Ramos (cell line): ENCODE measurements at regions not wholly inside any gene's neighbourhood (a gene's known extent, or its start where the extent isn't known, plus 50 kb on each side); places are given as distances from the start of the nearest gene placed in this dataset.
"Not testable (repeated sequence)": the region's sequence is repeated elsewhere in the genome, so short reads cannot be mapped to it uniquely, and the experiment has no call there.

Source experiments
- in situ Hi-C: fragments of 300-500 bp; cut with MboI; formaldehyde crosslinking; loops from one replicate; pipeline ENCODE4 v1.14.3; 2022; ENCODE audit warnings: low sequenced_read_pairs; ENCODE audit not compliant: unreplicated experiment

- in situ Hi-C loops: no loop called here
Observed at GRCh38 chr5:68682400-68683160, 411.2 kb upstream of the SLC30A5 start.

- in situ Hi-C loops: no loop called here
Observed at GRCh38 chr5:68683632-68684036, 410.2 kb upstream of the SLC30A5 start.

- in situ Hi-C loops: no loop called here
Observed at GRCh38 chr5:68685863-68686262, 408.0 kb upstream of the SLC30A5 start.

GRCh38 chr5:68688547-68688946, 405.3 kb upstream of the SLC30A5 start:
- in situ Hi-C loops: no loop called here

DNA sequence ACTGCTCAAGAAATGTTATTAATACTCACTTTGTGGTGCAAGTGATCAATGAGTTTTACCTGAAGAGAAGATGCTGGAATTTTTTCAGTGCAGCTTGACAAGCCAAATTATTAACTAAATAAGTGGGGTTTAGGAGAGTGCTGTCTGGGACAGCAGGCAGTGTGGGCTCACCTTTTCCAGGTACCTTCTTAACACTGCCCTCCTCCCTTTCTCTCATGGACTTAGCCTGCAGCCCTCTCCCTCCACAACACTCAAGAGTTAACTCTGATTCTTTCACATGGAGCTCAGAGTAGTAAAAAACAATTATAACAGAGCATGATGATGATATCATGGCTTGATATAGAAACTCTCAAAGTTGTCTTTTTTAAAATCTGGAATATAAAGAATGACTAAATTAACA, 404.8 kb upstream of the SLC30A5 start:
- in situ Hi-C loops: no loop called here

DNA sequence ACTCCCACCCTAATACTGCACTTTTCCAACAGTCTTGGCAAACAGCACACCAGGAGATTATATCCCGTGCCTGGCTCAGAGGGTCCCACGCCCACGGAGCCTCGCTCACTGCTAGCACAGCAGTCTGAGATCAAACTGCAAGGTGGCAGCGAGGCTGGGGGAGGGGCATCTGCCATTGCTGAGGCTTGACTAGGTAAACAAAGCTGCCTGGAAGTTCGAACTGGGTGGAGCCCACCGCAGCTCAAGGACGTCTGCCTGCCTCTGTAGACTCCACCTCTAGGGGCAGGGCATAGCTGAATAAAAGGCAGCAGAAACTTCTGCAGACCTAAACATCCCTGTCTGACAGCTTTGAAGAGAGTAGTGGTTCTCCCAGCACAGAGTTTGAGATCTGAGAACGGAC, 401.9 kb upstream of the SLC30A5 start:
- in situ Hi-C loops: not testable (repeated sequence)

DNA sequence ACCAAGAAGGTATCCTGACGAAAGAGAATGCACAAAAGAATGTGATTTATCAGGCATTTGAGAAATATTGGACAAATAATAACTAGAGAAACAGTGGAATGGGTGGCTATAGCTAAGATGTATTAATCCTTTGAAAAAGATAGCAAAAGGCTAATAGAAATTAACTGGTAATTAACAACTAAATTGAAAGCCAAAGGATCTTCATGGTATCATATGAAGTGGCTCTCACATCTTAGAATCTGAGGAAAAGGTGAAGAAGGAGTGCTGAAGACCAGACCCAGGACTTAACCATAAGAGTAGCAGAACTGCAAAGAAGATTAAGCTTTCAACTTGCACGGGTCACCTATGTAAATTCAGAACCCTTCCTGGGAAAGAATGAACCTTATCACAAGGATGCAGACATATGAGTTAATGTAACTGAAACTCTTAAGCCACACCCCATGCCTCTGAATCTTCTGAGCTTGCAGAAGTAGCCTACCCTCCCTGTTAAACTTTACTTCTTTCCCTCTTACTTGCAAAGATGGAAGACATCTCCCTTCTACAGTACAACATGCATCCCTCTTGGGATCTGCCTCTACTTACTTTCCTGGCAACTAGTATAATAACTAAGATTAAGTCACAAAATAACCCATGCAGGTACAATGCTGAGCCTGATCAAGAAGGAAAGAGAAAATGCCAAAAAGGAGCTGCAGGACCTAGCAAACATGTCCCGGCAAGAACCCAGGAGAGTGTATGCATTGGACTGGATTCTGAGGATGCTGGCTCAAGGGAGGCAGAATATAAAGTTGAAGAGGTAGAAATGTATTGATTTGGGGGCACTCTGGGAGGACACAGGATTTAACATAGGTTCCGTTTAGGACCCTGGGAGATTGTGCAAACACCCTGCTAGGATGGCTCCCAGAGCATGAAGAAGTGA, 395.5 kb upstream of the SLC30A5 start:
- in situ Hi-C loops: no loop called here

DNA sequence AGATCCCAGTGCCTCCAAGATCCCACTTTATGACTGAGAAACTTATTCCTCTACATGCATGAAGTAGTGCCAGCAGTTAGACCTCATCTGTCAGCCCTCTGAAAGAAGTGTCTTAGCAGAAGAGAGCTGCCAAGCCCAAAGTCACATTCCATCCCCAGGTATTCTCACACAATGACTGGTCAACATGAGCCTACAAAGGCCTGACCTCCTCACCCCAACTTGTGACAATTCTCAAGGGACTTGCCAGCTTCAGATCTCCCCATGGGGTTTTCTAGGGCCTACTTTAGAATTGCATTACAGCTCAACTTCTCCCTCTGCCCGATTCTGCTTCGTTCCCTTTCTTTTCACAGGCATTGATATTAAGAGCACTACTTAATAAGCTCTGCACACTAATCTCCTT, 393.8 kb upstream of the SLC30A5 start:
- in situ Hi-C loops: no loop called here

- in situ Hi-C loops: no loop called here
Observed at GRCh38 chr5:68707575-68707974, 386.2 kb upstream of the SLC30A5 start.

GRCh38 chr5:68708156-68708841, 385.5 kb upstream of the SLC30A5 start:
- in situ Hi-C loops: no loop called here

DNA sequence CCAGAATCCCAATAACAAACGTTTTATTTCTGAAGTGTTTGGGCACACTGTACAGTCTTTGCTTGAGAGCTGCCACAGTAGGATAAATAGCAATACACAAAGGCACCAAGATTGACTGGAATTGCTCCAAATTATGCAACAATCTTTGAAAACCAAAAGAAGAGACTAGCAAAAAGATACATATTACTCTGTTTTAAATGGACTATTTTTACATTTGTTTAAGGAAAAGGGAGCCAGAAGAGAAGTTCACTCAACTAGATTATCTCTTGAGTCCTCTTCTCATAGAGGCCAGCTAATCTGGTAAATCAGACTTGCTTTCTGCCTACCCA, 385.0 kb upstream of the SLC30A5 start:
- in situ Hi-C loops: no loop called here

GRCh38 chr5:68709239-68709638, 384.6 kb upstream of the SLC30A5 start:
- in situ Hi-C loops: no loop called here

- in situ Hi-C loops: no loop called here
Observed at GRCh38 chr5:68710514-68710913, 383.3 kb upstream of the SLC30A5 start.

DNA sequence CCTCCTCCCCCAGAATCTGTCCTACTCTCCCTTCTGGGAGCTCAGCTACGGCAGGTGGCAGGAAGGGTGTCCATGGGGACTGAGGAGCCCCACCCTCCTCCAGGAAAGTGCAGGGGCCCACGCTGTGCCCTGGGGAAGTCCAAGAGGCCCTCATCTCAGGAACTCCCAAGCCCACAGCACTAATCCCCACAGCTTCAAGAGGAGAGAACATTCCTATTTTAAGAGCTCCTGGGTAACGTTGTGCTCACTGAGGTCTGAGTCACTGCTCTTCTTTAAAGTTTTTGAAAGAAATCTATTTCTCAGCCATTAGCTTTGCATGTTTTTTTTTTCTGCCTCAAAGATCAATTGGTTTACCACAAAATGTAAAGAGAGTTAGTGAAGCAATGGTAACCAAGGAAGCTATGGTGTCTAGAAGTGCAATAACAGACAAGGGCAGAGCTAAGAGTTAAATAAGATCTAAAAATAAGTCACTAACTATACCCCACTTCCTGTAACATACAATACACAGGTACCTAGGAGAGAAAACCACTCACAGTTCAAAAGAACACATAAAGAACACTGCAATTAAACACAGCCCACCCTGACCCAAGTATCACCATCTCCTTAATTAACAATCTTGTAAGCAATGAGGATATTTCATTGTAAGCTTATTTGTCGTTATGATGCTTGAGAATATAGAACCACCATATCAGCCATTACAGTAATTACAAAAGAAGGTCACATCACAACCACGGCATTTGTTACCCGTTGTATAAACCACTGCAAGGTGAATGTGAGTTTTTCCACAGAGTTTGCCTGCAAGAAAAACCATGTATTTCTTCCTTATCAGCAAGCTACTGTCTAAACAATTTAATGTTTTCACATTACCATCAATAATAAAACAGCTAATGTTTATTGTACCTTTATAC, 382.3 kb upstream of the SLC30A5 start:
- in situ Hi-C loops: no loop called here

DNA sequence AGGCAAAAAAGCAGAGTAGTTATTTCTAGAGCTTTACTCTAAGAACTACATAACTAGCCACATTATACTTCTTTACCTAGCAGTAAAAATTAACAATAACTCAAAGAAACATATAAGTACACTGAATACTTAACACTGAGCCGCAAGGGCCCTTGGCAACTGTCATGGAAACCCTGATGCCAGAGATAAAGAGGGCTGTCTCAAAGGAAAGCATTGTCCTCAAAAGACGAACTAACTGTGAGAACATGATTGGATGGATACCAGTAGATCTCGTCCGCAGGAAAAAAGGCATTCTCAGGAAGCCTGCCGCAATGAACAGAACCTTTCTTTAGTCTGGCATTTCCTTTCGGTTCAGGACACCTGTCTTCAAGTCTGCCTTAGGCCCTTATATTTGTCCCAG, 379.0 kb upstream of the SLC30A5 start:
- in situ Hi-C loops: no loop called here

GRCh38 chr5:68720884-68721610, 372.8 kb upstream of the SLC30A5 start:
- in situ Hi-C loops: no loop called here

DNA sequence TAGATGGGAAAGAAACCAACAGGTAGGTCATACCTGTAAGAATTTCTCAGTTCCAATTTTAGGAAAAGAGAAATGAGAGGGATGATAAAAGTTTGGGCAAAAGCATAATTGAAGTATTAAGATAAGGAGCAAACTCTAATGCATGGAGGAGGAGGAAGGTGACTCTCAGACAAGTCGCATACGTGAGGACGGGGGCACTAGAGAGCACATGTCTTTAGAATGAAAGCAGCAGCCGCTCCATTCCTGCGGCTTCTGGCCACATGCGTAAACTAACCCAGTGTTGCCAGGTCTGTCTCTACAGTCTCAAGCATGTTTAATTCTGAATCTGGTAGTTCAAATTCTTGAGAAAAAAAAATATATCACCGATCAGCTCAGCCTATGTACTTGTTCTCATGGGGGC, 371.5 kb upstream of the SLC30A5 start:
- in situ Hi-C loops: no loop called here

DNA sequence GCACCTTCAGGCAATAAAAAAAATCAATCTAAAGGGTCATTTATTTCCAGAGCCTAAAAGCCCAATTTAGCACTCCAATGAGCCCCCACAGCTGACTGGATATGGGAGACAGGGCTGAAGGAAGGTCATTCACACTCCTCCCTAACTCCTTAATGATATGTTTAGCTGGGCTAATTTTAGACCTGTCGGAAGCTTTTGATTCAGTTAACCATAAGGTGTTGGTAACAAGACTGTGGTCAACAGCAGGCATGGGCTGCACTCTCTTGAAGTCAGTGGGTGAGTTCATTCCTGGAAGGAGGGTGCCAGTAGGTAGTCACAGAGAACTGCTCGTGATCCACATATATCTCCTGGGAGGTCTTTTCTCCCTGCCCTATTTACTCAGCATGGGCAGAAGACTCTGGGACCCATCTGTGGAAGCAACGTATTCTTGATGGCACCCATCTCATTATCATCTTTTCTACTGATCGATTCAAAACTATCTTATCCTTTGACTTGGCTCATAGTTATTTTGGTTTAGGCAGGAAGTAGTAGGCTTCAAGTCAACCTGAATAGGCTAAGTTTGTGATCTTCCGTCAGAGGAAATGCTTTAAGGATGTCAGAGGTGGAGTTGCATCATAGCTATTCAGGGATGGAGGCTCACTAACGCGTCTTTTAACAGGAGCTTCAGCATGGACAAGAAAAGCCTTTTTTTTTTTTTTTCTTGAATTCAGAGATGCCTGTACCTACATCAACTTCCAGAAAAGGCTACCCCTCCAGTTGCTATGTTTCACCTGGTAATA, 367.7 kb upstream of the SLC30A5 start:
- in situ Hi-C loops: no loop called here

DNA sequence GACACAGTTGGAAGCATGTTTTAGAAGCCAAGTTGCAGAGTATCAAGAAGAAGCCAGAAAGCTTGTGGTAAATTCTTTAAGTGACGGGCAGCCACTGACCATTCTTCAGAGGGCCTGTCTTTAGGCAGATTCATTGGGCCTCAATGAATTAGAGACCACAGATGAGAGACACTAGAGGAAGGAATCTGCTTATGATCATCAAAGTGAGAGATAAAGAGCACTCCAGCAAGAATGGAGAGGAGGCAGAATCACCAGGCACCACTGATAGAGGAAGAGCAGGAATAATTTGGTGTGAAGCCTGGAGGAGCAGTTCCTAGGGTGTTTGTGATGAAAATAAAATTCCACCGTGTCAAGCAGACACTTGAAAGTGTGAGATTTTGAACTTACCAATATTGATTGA, 365.9 kb upstream of the SLC30A5 start:
- in situ Hi-C loops: no loop called here
